GM12878 (cell line): ENCODE measurements at regions not wholly inside any gene's neighbourhood (a gene's known extent, or its start where the extent isn't known, plus 50 kb on each side); places are given as distances from the start of the nearest gene placed in this dataset.

Experiments used
- ATAC-seq: fragments of 200-7000 bp; cut with Tn5 transposase; 3 replicates; pipeline ENCODE4 v1.9.1; 2020; ENCODE audit warnings: mild to moderate bottlenecking, moderate library complexity
- BruUV-seq: library from RNA; stranded (reverse); fragments of 400-500 nt; replicated peaks from 2 replicates; lab custom pipeline; 2021; lab: Mats Ljungman, UMichigan
- CTCF ChIA-PET: fragments of 300-600 bp; sonication (Branson Sonifier 250); formaldehyde crosslinking; extraction: SDS; loops from one replicate; lab custom pipeline; 2021; ENCODE audit warnings: inconsistent platforms; lab: Yijun Ruan, JAX
- POLR2A ChIA-PET: fragments of 350-600 bp; formaldehyde crosslinking; extraction: SDS; loops from one replicate; lab custom pipeline; 2021; ENCODE audit warnings: inconsistent platforms; lab: Charles Lee
- RAD21 ChIA-PET: fragments of 300-600 bp; sonication (Branson Sonifier 250); formaldehyde crosslinking; loops from one replicate; lab custom pipeline; 2023; ENCODE audit warnings: antibody characterized with exemption; ENCODE audit not compliant: unreplicated experiment; lab: Charles Lee
- SMC1A ChIA-PET: fragments of 300-600 bp; sonication (Branson Sonifier 250); formaldehyde crosslinking; loops from one replicate; lab custom pipeline; 2023; ENCODE audit not compliant: unreplicated experiment, uncharacterized antibody; lab: Charles Lee
- DNase-seq: peaks from one replicate; pipeline ENCODE4 v3.0.0-alpha.2; 2011; ENCODE audit warnings: low read depth, low spot score
- FAIRE-seq: peaks from 3 replicates; lab custom pipeline; 2011; peaks lifted over from hg19 to GRCh38; lab: Jason Lieb, UNC
- H2AFZ ChIP-seq: 2 replicates; pipeline ENCODE4 v1.6.0; 2011; ENCODE audit warnings: low read depth, low read length, control low read depth; ENCODE audit not compliant: control insufficient read depth
- H3K27ac ChIP-seq: 2 replicates; pipeline ENCODE4 v1.5.1; 2011; ENCODE audit warnings: control low read depth; ENCODE audit not compliant: control insufficient read depth, insufficient read depth
- H3K27me3 ChIP-seq, 2 experiments: replicated peaks in 1 of 2; 2 replicates each; pipeline versions ENCODE4 v1.6.0 to v1.6.1; 2011; ENCODE audit warnings: low read length in 1 of 2; ENCODE audit not compliant: control insufficient read depth in 2 of 2, insufficient read depth in 2 of 2
- H3K36me3 ChIP-seq, 2 experiments: 2 replicates each; pipeline ENCODE4 v1.5.1; 2011; ENCODE audit warnings: low read length in 1 of 2; ENCODE audit not compliant: control insufficient read depth in 2 of 2, insufficient read depth in 2 of 2
- H3K4me1 ChIP-seq: 2 replicates; pipeline ENCODE4 v1.6.1; 2011; ENCODE audit warnings: mild to moderate bottlenecking, low read length, moderate library complexity, mixed read lengths; ENCODE audit not compliant: control insufficient read depth, insufficient read depth
- H3K4me2 ChIP-seq: 2 replicates; pipeline ENCODE4 v1.6.0; 2011; ENCODE audit warnings: control low read depth; ENCODE audit not compliant: control insufficient read depth, insufficient read depth
- H3K4me3 ChIP-seq: fragments of 200-600 bp; sonication (generic); 2 replicates; pipeline ENCODE4 v1.5.1; 2016
- H3K79me2 ChIP-seq: 2 replicates; pipeline ENCODE4 v1.6.0; 2011; ENCODE audit warnings: low read length; ENCODE audit not compliant: control insufficient read depth, insufficient read depth
- H3K9ac ChIP-seq: 2 replicates; pipeline ENCODE4 v1.8.0; 2011; ENCODE audit warnings: low read length, control low read depth, mixed read lengths; ENCODE audit not compliant: control insufficient read depth, insufficient read depth
- H3K9me3 ChIP-seq: replicated peaks from 3 replicates; pipeline ENCODE4 v1.5.1; 2011; ENCODE audit warnings: mild to moderate bottlenecking, low read length; ENCODE audit not compliant: control insufficient read depth, insufficient read depth
- H4K20me1 ChIP-seq: 2 replicates; pipeline ENCODE4 v1.6.0; 2011; ENCODE audit not compliant: control insufficient read depth, insufficient read depth
- ASH2L ChIP-seq: fragments of 300-600, 200-600 bp; sonication (generic); IDR thresholded peaks from 2 replicates; pipeline ENCODE4 v1.6.1; 2017; ENCODE audit warnings: low read depth, mild to moderate bottlenecking, borderline replicate concordance
- BRCA1 ChIP-seq: IDR thresholded peaks from 2 replicates; pipeline ENCODE4 v1.6.1; 2011; ENCODE audit warnings: low read depth, low read length, improper control_type of control experiment
- FOXK2 ChIP-seq: fragments of 450-650 bp; IDR thresholded peaks from 2 replicates; pipeline ENCODE4 v1.6.1; 2017; ENCODE audit warnings: mild to moderate bottlenecking, moderate library complexity
- JUND ChIP-seq: IDR thresholded peaks from 2 replicates; pipeline ENCODE4 v1.6.1; 2012; ENCODE audit warnings: low read depth, mild to moderate bottlenecking, low read length, improper control_type of control experiment, moderate library complexity
- KAT2A ChIP-seq: conservative IDR thresholded peaks from 2 replicates; pipeline ENCODE4 v1.6.1; 2011; ENCODE audit warnings: low read depth, low read length; ENCODE audit not compliant: control insufficient read depth
- MEF2B ChIP-seq: fragments of 450-650 bp; IDR thresholded peaks from 2 replicates; pipeline ENCODE4 v1.6.1; 2018; ENCODE audit warnings: mild to moderate bottlenecking, moderate library complexity; ENCODE audit not compliant: partially characterized antibody, poor library complexity, severe bottlenecking
- MXI1 ChIP-seq: fragments of 150-350 bp; IDR thresholded peaks from 2 replicates; pipeline ENCODE4 v1.6.1; 2011; ENCODE audit warnings: low read depth, mild to moderate bottlenecking, inconsistent platforms, low read length, improper control_type of control experiment
- MYC ChIP-seq: IDR thresholded peaks from 2 replicates; pipeline ENCODE4 v1.6.1; 2011; ENCODE audit warnings: mild to moderate bottlenecking, low read length, moderate library complexity, inconsistent platforms; ENCODE audit not compliant: insufficient read depth, insufficient replicate concordance, insufficient read length, severe bottlenecking
- NBN ChIP-seq: fragments of 450-650 bp; IDR thresholded peaks from 2 replicates; pipeline ENCODE4 v1.6.1; 2016
- PAX8 ChIP-seq: fragments of 450-650 bp; IDR thresholded peaks from 2 replicates; pipeline ENCODE4 v1.6.1; 2017; ENCODE audit warnings: mild to moderate bottlenecking, moderate library complexity
- RAD21 ChIP-seq: IDR thresholded peaks from 2 replicates; pipeline ENCODE4 v1.6.1; 2011; ENCODE audit warnings: mild to moderate bottlenecking, low read depth, low read length, moderate library complexity; ENCODE audit not compliant: insufficient read depth
- SPI1 ChIP-seq: IDR thresholded peaks from 2 replicates; pipeline ENCODE4 v1.6.1; 2011; ENCODE audit warnings: low read depth, mild to moderate bottlenecking, low read length, moderate library complexity, borderline replicate concordance; ENCODE audit not compliant: insufficient read depth
- WGBS: methylation state at CpG from one replicate; pipeline ENCODE4 v1.1.6; 2016; ENCODE audit warnings: low lambda C conversion rate; ENCODE audit not compliant: insufficient replicate concordance, insufficient coverage; ENCODE audit errors: missing lambda C conversion rate; 5-methylcytosine and 5-hydroxymethylcytosine counted together
- in situ Hi-C: fragments of 300-500 bp; cut with MboI; formaldehyde crosslinking; loops from 9 replicates; pipeline ENCODE4 v1.14.3; 2018; ENCODE audit warnings: mixed read lengths
- intact Hi-C: fragments of 100-400 bp; cut with micrococcal nuclease; formaldehyde crosslinking; loops from one replicate; pipeline ENCODE4 v1.14.2; 2022; ENCODE audit not compliant: unreplicated experiment
- TF ChIP-seq, protein P1 (sequence below): fragments of 450-650 bp; IDR thresholded peaks from 2 replicates; pipeline ENCODE4 v1.6.1; 2017; ENCODE audit warnings: mild to moderate bottlenecking, low read depth, inconsistent platforms; ENCODE audit not compliant: poor library complexity, severe bottlenecking

DNA sequence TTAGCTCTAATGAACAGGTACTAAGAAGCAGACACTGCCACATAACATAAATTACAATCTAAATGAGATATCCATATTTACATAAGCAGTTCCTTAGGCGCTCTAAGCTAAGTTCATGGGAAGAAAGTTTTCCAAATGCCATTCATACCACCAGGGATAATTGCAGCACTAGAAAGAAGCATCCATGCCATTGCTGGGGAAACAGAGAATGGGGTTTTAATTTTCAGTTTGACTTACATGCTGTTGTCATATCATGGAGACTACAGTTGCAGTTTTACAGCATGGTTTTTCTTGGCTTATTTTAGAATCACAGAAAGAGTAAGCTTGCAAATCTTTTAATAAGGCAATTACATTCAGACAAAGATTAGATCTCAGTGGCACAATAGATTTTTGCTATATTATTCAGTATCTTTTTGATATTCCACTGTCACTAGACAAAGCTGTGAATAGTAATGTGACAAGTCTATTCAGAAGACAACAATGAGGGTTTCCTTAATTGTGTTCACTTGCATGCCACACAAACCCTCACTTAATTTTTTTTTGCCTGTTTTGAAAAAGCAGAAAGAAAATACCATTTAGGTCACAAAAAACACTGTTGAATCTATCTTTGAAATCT lies 108.4 kb upstream of the ELAVL2 start:
- Histone ChIP-seq H3K27ac (no peak overlapping the region), H3K9me3 (no peaks in the 10 kb centered on the region), H3K36me3 (no peaks in the 10 kb centered on the region), H3K9ac (no peak overlapping the region), H3K4me1 (no peaks in the 10 kb centered on the region), H3K4me3 (no peak overlapping the region), H3K4me2 (no peak overlapping the region), H3K79me2 (no peaks in the 10 kb centered on the region), H3K27me3 (no peaks in the 10 kb centered on the region), H4K20me1 (no peaks in the 10 kb centered on the region), H2AFZ (no peak overlapping the region)
- in situ Hi-C loops = no loop called here
- no TSS peak for BruUV-seq
- TF ChIP-seq FOXK2 (no peak), BRCA1 (no peak), MEF2B (no peak), MYC (no peak), JUND (no peak), KAT2A (no peak), ASH2L (no peak), NBN (no peak), RAD21 (no peak), PAX8 (no peak), MXI1 (no peak), SPI1 (no peak)
- TF ChIP-seq, protein P1, sequence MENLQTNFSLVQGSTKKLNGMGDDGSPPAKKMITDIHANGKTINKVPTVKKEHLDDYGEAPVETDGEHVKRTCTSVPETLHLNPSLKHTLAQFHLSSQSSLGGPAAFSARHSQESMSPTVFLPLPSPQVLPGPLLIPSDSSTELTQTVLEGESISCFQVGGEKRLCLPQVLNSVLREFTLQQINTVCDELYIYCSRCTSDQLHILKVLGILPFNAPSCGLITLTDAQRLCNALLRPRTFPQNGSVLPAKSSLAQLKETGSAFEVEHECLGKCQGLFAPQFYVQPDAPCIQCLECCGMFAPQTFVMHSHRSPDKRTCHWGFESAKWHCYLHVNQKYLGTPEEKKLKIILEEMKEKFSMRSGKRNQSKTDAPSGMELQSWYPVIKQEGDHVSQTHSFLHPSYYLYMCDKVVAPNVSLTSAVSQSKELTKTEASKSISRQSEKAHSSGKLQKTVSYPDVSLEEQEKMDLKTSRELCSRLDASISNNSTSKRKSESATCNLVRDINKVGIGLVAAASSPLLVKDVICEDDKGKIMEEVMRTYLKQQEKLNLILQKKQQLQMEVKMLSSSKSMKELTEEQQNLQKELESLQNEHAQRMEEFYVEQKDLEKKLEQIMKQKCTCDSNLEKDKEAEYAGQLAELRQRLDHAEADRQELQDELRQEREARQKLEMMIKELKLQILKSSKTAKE = no peak
- ChIA-PET POLR2A (interaction anchor here (0.7 to 1.4 kb wide), 2 partner anchors 8 to 33 kb away, joined by 3 to 5 read pairs; no protein-coding TSS in a partner anchor), SMC1A (interaction anchor here (0.7 to 2.3 kb wide), 12 partner anchors 9 to 202 kb away, joined by 3 to 10 read pairs (median 4); no protein-coding TSS in a partner anchor), CTCF (interaction anchor here (0.6 to 1.8 kb wide), 3 partner anchors 10 to 34 kb away, joined by 3 to 5 read pairs (median 3); no protein-coding TSS in a partner anchor), RAD21 (interaction anchor here (0.7 to 1.6 kb wide), 6 partner anchors 13 to 89 kb away, joined by 3 to 7 read pairs (median 4); no protein-coding TSS in a partner anchor)
- intact Hi-C loops = no loop called here
- 0% methylated on average over 1 of the region's 1 CpG for WGBS
- no peak for FAIRE-seq
- ATAC-seq = peak; percentile 70
- DNase-seq = no peak
